Lower leg skin (tissue), 3 donors: ENCODE measurements at regions not wholly inside any gene's neighbourhood (a gene's known extent, or its start where the extent isn't known, plus 50 kb on each side); places are given as distances from the start of the nearest gene placed in this dataset.

Experiments
- POLR2A ChIP-seq, 2 donors: fragments of 450-650 bp; IDR thresholded peaks; one replicate each; pipeline ENCODE4 v1.6.1; 2016 to 2017; ENCODE audit warnings: antibody characterized with exemption in 2 of 2, mild to moderate bottlenecking in 1 of 2, moderate library complexity in 1 of 2
- TF ChIP-seq, protein P1 (sequence below), 3 donors: fragments of 450-650 bp; IDR thresholded peaks; one replicate each; pipeline ENCODE4 v1.5.1; 2016; ENCODE audit warnings: antibody characterized with exemption in 3 of 3, mild to moderate bottlenecking in 3 of 3, moderate library complexity in 2 of 3

DNA sequence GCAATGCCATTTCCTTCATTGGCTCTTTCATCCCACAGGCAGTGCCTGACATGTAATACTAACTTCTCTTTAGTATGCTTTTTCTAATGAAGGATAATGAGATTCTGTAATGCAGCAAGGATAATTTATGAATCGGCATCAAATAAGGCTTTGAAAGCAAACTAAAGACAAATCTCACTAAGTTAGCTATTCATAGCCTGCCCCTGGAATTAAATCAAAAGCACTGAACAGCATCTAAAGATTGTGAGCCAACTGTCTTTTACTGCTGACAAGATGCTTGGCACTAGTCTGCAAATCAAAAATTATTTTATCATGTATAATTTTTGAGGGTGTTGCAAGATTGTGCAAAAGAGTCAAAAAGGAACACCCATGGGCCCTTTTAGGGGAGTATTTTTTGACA lies 265.0 kb downstream of the CASP12 start:
- TF ChIP-seq, protein P1, sequence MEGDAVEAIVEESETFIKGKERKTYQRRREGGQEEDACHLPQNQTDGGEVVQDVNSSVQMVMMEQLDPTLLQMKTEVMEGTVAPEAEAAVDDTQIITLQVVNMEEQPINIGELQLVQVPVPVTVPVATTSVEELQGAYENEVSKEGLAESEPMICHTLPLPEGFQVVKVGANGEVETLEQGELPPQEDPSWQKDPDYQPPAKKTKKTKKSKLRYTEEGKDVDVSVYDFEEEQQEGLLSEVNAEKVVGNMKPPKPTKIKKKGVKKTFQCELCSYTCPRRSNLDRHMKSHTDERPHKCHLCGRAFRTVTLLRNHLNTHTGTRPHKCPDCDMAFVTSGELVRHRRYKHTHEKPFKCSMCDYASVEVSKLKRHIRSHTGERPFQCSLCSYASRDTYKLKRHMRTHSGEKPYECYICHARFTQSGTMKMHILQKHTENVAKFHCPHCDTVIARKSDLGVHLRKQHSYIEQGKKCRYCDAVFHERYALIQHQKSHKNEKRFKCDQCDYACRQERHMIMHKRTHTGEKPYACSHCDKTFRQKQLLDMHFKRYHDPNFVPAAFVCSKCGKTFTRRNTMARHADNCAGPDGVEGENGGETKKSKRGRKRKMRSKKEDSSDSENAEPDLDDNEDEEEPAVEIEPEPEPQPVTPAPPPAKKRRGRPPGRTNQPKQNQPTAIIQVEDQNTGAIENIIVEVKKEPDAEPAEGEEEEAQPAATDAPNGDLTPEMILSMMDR (IDR thresholded peaks at IDR 0.05), result no peak
- TF ChIP-seq POLR2A (IDR thresholded peaks at IDR 0.05), result no peak
